DOHH2 (cell line): ENCODE measurements at regions not wholly inside any gene's neighbourhood (a gene's known extent, or its start where the extent isn't known, plus 50 kb on each side); places are given as distances from the start of the nearest gene placed in this dataset.

ENCODE experiments used
- CTCF ChIP-seq: fragments of 200-600 bp; sonication (generic); IDR thresholded peaks from one replicate; pipeline ENCODE4 v1.5.1; 2014; ENCODE audit warnings: antibody characterized with exemption, mild to moderate bottlenecking, low read depth, low read length; ENCODE audit not compliant: poor library complexity, severe bottlenecking
- EZH2phosphoT487 ChIP-seq: fragments of 200-600 bp; sonication (generic); IDR thresholded peaks from 2 replicates; pipeline ENCODE4 v1.6.1; 2017; ENCODE audit warnings: borderline replicate concordance, mild to moderate bottlenecking, antibody characterized with exemption, low read length, moderate library complexity, mixed read lengths

DNA sequence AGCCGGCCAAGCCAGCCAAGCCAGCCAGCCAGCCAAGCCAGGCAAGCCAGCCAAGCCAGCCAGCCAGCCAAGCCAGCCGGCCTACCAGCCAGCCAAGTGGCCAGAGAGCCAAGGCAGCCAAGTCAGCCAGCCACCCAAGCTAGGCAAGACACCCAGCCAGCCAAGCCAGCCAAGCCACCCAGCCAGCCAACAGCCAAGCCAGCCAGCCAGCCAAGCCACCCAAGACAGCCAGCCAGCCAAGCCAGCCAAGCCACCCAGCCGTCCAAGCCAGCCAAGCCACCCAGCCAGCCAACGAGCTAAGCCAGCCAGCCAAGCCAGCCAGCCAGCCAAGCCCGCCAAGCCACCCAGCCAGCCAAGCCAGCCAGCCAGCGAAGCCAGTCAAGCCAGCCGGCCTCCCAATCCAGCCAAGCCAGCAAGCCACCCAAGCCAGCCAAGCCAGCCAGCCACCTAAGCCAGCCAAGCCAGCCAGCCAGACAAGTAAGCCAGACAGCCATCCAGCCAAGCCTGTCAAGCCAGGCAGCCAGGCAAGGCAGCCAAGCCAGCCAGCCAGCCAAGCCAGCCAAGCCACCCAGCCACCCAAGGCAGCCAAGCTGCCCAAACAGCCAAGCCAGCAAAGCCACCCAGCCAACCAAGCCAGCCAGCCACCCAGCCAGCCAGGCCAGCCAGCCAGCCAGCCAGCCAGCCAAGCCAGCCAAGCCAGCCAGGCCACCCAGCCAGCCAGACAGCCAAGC is 200.5 kb downstream of the GOLGA6L6 start:
- TF ChIP-seq CTCF (no peak), EZH2phosphoT487 (no peak)
